Keratinocyte (primary cell): ENCODE measurements at regions not wholly inside any gene's neighbourhood (a gene's known extent, or its start where the extent isn't known, plus 50 kb on each side); places are given as distances from the start of the nearest gene placed in this dataset.

Experiments used
- DNase-seq: peaks from one replicate; pipeline ENCODE4 v3.0.0-alpha.2; 2011; ENCODE audit warnings: low read depth, missing footprints, low spot score
- FAIRE-seq: peaks from 2 replicates; lab custom pipeline; 2011; peaks lifted over from hg19 to GRCh38; lab: Jason Lieb, UNC
- H2AFZ ChIP-seq: 2 replicates; pipeline ENCODE4 v1.6.0; 2012; ENCODE audit warnings: low read length, control low read depth, inconsistent platforms; ENCODE audit not compliant: control insufficient read depth
- H3K27ac ChIP-seq: 2 replicates; pipeline ENCODE4 v1.5.1; 2011; ENCODE audit warnings: low read length; ENCODE audit not compliant: control insufficient read depth, insufficient read depth
- H3K27me3 ChIP-seq: 3 replicates; pipeline ENCODE4 v1.6.0; 2011; ENCODE audit warnings: low read length; ENCODE audit not compliant: control insufficient read depth, insufficient read depth; ENCODE audit errors: extremely low read depth
- H3K36me3 ChIP-seq, 2 experiments: 2 replicates in 1 of 2; 3 replicates in 1 of 2; pipeline ENCODE4 v1.5.1; 2011; ENCODE audit warnings: low read length in 2 of 2, mild to moderate bottlenecking in 1 of 2; ENCODE audit not compliant: control insufficient read depth in 2 of 2, insufficient read depth in 2 of 2; ENCODE audit errors: extremely low read depth in 1 of 2
- H3K4me1 ChIP-seq: 3 replicates; pipeline ENCODE4 v1.5.1; 2011; ENCODE audit warnings: low read length; ENCODE audit not compliant: control insufficient read depth, insufficient read depth; ENCODE audit errors: extremely low read depth
- H3K4me2 ChIP-seq: 3 replicates; pipeline ENCODE4 v1.6.0; 2011; ENCODE audit warnings: low read depth, low read length; ENCODE audit not compliant: control insufficient read depth, insufficient read depth; ENCODE audit errors: extremely low read depth
- H3K4me3 ChIP-seq, 3 experiments: fragments of 200-600 bp in 1 of 3; sonication (generic) in 1 of 3; 2 replicates in 2 of 3; 3 replicates in 1 of 3; pipeline ENCODE4 v1.5.1; 2011 to 2016; ENCODE audit warnings: low read length in 3 of 3, mild to moderate bottlenecking in 3 of 3, control low read depth in 2 of 3, inconsistent platforms in 1 of 3, low read depth in 1 of 3, mixed read lengths in 1 of 3, mixed run types in 1 of 3, moderate library complexity in 1 of 3; ENCODE audit not compliant: control insufficient read depth in 2 of 3, insufficient read depth in 2 of 3; ENCODE audit errors: extremely low read depth in 1 of 3
- H3K79me2 ChIP-seq: 2 replicates; pipeline ENCODE4 v1.6.0; 2012; ENCODE audit warnings: low read length; ENCODE audit not compliant: control insufficient read depth, insufficient read depth
- H3K9ac ChIP-seq: 3 replicates; pipeline ENCODE4 v1.6.0; 2011; ENCODE audit warnings: low read length; ENCODE audit not compliant: control insufficient read depth, insufficient read depth; ENCODE audit errors: extremely low read depth
- H3K9me1 ChIP-seq: 3 replicates; pipeline ENCODE4 v1.6.0; 2011; ENCODE audit warnings: low read length; ENCODE audit not compliant: control insufficient read depth, insufficient read depth; ENCODE audit errors: extremely low read depth
- H3K9me3 ChIP-seq: 2 replicates; pipeline ENCODE4 v1.5.1; 2012; ENCODE audit warnings: low read depth, low read length; ENCODE audit not compliant: control insufficient read depth
- H4K20me1 ChIP-seq: 3 replicates; pipeline ENCODE4 v1.6.0; 2011; ENCODE audit warnings: low read length; ENCODE audit not compliant: control insufficient read depth, insufficient read depth; ENCODE audit errors: extremely low read depth
- EZH2 ChIP-seq: IDR thresholded peaks from one replicate; pipeline ENCODE4 v1.6.1; 2012; ENCODE audit warnings: inconsistent platforms, mild to moderate bottlenecking, low read length, moderate library complexity
- dilution Hi-C: fragments of 300-500 bp; cut with MboI; formaldehyde crosslinking; loops from one replicate; pipeline ENCODE4 v1.7.0; 2020; ENCODE audit warnings: low sequenced_read_pairs; ENCODE audit not compliant: extremely low pct_ligation_motif_present
- TF ChIP-seq, protein P1 (sequence below), 3 experiments: IDR thresholded peaks in 1 of 3; conservative IDR thresholded peaks in 1 of 3; optimal IDR thresholded peaks in 1 of 3; 2 replicates in 2 of 3; 3 replicates in 1 of 3; pipeline versions ENCODE3 to v1.5.1; 2011; ENCODE audit warnings: low read length in 3 of 3, mild to moderate bottlenecking in 3 of 3, moderate library complexity in 2 of 3, control low read depth in 1 of 3, inconsistent platforms in 1 of 3; ENCODE audit not compliant: insufficient read depth in 2 of 3; ENCODE audit errors: extremely low read depth in 1 of 3

DNA sequence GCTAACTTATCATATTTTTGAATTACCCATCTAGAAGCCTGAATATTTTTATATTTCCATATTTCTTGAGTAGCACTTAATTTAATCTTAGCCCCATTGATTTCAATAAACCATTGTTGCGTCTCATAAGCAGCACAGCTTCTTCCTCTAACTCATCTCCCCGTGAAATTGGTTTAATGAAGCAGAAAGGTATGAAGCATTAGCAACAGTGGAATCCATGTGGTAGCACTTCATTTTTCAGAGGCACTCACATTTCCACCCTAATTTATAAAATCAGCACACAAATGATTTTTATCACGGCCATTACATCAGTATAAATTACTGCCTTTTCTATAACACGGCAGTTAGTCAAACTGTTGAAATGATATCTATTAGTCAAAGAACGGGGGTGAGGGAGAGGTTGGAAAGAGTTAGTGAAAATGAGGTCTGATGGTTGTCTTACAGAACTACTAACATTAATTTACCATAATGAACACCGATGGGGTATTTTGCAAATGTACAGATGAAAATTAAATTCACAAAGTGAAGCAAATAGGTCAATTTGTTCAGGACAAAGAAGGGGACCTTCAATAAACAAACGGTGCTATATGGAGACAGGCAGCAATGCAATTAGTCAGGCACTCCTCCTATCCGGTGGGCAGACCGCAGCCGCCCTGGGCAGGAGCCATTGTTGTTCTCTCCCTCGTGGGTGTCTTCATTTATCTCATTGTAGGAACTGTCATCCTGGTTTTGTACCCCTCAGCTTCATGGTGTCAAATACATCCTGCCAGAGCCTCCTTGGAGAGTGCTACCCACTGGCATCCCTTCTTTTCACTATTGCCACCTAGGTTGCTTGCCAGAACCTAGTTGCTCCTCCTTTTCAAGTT lies 205.7 kb downstream of the SOX3 start:
- Histone ChIP-seq H3K4me2 (no peak overlapping the region), H3K4me1 (no peaks in the 10 kb centered on the region), H3K9ac (no peak overlapping the region), H3K9me1 (no peaks in the 10 kb centered on the region), H3K79me2 (no peaks in the 10 kb centered on the region), H3K9me3 (no peaks in the 10 kb centered on the region), H4K20me1 (no peaks in the 10 kb centered on the region), H3K27me3 (no peaks in the 10 kb centered on the region), H3K4me3 (no peak overlapping the region), H3K36me3 (no peaks in the 10 kb centered on the region), H3K27ac (no peak overlapping the region), H2AFZ (no peak overlapping the region)
- TF ChIP-seq, protein P1, sequence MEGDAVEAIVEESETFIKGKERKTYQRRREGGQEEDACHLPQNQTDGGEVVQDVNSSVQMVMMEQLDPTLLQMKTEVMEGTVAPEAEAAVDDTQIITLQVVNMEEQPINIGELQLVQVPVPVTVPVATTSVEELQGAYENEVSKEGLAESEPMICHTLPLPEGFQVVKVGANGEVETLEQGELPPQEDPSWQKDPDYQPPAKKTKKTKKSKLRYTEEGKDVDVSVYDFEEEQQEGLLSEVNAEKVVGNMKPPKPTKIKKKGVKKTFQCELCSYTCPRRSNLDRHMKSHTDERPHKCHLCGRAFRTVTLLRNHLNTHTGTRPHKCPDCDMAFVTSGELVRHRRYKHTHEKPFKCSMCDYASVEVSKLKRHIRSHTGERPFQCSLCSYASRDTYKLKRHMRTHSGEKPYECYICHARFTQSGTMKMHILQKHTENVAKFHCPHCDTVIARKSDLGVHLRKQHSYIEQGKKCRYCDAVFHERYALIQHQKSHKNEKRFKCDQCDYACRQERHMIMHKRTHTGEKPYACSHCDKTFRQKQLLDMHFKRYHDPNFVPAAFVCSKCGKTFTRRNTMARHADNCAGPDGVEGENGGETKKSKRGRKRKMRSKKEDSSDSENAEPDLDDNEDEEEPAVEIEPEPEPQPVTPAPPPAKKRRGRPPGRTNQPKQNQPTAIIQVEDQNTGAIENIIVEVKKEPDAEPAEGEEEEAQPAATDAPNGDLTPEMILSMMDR (optimal IDR thresholded peaks at IDR 0.05 in 1 of 3, IDR thresholded peaks at IDR 0.05 in 1 of 3, conservative IDR thresholded peaks at IDR 0.05 in 1 of 3; ENCODE audit: extremely low read depth in 1 of 3, insufficient read depth in 2 of 3, low read length in 3 of 3) = no peak
- TF ChIP-seq EZH2 = no peak
- FAIRE-seq (no peak), DNase-seq (no peak)
- dilution Hi-C loops = no loop called here

DNA sequence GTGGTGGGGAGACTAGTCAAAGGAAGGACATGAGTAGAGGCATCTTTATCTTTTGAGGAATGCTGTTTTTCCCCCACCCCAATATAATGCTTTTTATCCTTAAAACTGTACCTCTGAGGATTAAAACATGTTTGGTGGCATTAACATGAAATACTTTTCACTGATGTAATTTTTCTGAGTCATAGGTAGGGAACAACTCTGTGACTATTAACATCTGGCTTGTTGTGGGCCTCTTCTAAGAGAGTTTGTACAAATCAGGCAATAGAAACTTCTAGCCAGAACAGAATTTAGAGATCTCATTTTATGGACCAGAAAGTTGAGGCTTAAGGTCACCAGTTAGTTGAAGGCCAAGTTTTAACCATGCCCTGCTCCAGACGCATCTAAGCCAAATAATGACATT lies 207.6 kb downstream of the SOX3 start:
- H3K27ac ChIP-seq = no peak overlapping the region
- no peaks in the 10 kb centered on the region for H3K9me3 ChIP-seq
- TF ChIP-seq EZH2 = no peak
- TF ChIP-seq, protein P1 (optimal IDR thresholded peaks at IDR 0.05 in 1 of 3, IDR thresholded peaks at IDR 0.05 in 1 of 3, conservative IDR thresholded peaks at IDR 0.05 in 1 of 3; ENCODE audit: extremely low read depth in 1 of 3, insufficient read depth in 2 of 3, low read length in 3 of 3) = no peak
- H3K9ac ChIP-seq = no peak overlapping the region
- H3K79me2 ChIP-seq = no peaks in the 10 kb centered on the region
- no peak for DNase-seq
- no peaks in the 10 kb centered on the region for H3K27me3 ChIP-seq
- no peaks in the 10 kb centered on the region for H3K9me1 ChIP-seq
- H3K36me3 ChIP-seq = no peaks in the 10 kb centered on the region
- H2AFZ ChIP-seq = no peak overlapping the region
- no peak overlapping the region for H3K4me3 ChIP-seq
- dilution Hi-C loops = no loop called here
- FAIRE-seq = no peak
- no peak overlapping the region for H3K4me2 ChIP-seq
- no peaks in the 10 kb centered on the region for H4K20me1 ChIP-seq
- H3K4me1 ChIP-seq = no peaks in the 10 kb centered on the region
